GM10266 (cell line): ENCODE measurements at regions not wholly inside any gene's neighbourhood (a gene's known extent, or its start where the extent isn't known, plus 50 kb on each side); places are given as distances from the start of the nearest gene placed in this dataset.

ENCODE experiments used
- DNase-seq: peaks from one replicate; pipeline ENCODE4 v3.0.0; 2012; ENCODE audit errors: extremely low spot score
- CTCF ChIP-seq: IDR thresholded peaks from 2 replicates; pipeline ENCODE4 v1.5.1; 2012; ENCODE audit warnings: mild to moderate bottlenecking, low read depth; ENCODE audit not compliant: control insufficient read depth, insufficient read depth; ENCODE audit errors: missing control alignments

- TF ChIP-seq CTCF: no peak
- DNase-seq: no peak
Observed at GRCh38 chr1:34436836-34437235, 260.1 kb downstream of the C1orf94 start.

DNA sequence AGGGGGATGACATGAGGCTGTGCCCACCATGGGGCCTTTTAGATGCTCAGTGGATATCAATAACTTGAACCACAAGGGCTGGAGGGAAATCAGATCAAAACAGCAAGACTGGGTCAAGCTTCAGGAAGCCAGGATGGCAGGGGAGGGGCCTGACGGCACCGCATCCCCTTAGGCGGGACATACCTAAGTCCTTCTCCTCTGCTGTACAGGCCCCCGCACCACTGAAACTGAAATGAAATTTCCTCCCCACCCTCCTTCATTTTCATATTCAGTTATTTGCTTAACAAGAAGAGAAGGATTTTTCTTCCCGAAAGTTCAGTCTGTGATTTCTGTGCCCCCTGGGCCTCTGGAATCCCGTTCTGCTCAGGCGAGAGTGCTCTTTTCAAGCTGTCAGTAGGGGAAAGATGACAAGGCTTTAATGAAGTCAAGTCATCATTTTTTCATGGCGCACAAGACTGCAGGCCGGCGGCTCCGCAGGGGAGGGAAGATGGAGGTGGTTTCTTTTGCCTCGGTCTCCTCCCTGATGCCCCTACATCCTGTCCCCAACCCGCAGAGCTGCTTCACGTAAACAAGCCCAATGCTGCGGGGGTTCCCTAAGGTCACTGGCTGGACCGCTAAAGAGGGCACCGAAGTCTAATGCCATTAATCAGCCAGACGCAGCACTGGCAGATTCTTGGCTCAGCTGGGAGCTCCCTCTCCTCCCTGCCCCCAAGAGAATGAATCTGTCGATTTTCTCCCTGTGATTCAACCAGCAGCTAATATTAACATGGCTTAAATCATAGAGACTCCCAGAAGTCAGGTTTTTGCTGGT lies 264.8 kb downstream of the C1orf94 start:
- DNase-seq: no peak
- TF ChIP-seq CTCF: no peak

GRCh38 chr1:34444516-34444915 lies 267.8 kb downstream of the C1orf94 start:
- no peak for DNase-seq
- TF ChIP-seq CTCF: no peak

- TF ChIP-seq CTCF: no peak
Observed at GRCh38 chr1:34450325-34450724, 273.6 kb downstream of the C1orf94 start.

DNA sequence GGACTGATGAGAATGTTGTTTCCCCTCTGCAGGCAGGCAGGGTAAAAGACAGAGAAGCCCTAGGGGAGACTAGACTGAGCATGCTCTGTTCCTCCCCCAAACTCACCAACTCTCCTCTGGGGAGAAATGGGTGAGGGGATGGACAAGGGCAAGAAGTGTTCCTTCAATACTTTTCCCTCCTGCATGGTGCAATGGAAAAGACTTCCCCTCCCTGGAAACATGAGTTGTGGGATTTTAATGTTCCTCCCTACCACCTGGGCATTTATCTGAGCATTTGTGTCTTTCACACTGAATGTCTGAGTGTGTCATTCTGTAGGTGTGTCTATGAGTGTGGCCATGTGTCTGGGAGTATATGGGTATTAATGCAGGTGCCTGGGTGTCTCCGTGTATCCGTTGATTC lies 275.7 kb downstream of the C1orf94 start:
- DNase-seq: no peak
- TF ChIP-seq CTCF: no peak

More at GRCh38 chr1:34450325-34450724, 273.6 kb downstream of the C1orf94 start:
- no peak for DNase-seq

DNA sequence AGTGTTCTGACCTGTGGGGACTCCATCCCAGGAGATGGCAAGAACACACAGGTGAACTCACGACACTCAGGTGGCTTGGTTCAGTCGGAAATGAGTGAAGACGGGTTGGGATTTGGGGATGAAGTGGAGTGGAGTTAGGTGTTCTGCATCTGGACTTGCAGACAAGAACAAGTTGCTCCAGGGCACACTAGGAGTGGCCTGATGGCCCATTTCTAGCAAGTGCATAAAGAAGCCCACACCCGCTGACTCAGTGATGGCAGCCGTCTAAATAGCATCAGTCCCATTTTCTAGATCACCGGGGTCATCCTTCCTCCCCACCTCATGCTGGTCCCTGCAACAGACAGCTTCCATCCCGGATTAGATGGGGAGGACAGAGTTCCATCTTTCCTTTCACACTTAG lies 278.4 kb downstream of the C1orf94 start:
- no peak for DNase-seq

GRCh38 chr1:34460193-34460592 lies 283.5 kb downstream of the C1orf94 start:
- TF ChIP-seq CTCF: peak; percentile 79
- DNase-seq: peak; percentile 52

More for the DNA sequence above, 278.4 kb downstream of the C1orf94 start:
- no peak for TF ChIP-seq CTCF
